Liver (tissue), 3 donors: ENCODE measurements at regions not wholly inside any gene's neighbourhood (a gene's known extent, or its start where the extent isn't known, plus 50 kb on each side); places are given as distances from the start of the nearest gene placed in this dataset.

Source experiments
- CTCF ChIP-seq: fragments of 150-350 bp; IDR thresholded peaks from 2 replicates; pipeline ENCODE4 v1.5.1; 2017; ENCODE audit warnings: improper control_type of control experiment, low read depth, low read length; ENCODE audit not compliant: missing input control
- EGR1 ChIP-seq, 2 donors: IDR thresholded peaks; 2 replicates each; pipeline ENCODE4 v1.6.1; 2016 to 2018; ENCODE audit warnings: antibody characterized with exemption in 2 of 2, low read depth in 2 of 2
- GABPA ChIP-seq, 2 donors: IDR thresholded peaks in 1 of 2; conservative IDR thresholded peaks in 1 of 2; 2 replicates each; pipeline ENCODE4 v1.6.1; 2016; ENCODE audit warnings: antibody characterized with exemption in 2 of 2, mild to moderate bottlenecking in 1 of 2, moderate library complexity in 1 of 2
- RAD21 ChIP-seq, 2 donors: IDR thresholded peaks; 2 replicates each; pipeline ENCODE4 v1.6.1; 2016; ENCODE audit warnings: antibody characterized with exemption in 2 of 2, mild to moderate bottlenecking in 2 of 2
- TAF1 ChIP-seq: conservative IDR thresholded peaks from 2 replicates; pipeline ENCODE4 v1.6.1; 2016; ENCODE audit warnings: antibody characterized with exemption, mild to moderate bottlenecking
- ZBTB33 ChIP-seq: IDR thresholded peaks from 2 replicates; pipeline ENCODE4 v1.6.1; 2016; ENCODE audit warnings: antibody characterized with exemption
- donor health status: healthy.
- donor health status: healthy.

GRCh38 chr2:217208867-217209266 is 349.0 kb upstream of the TNP1 start:
- TF ChIP-seq CTCF, result no peak
- no peak for TF ChIP-seq GABPA (IDR thresholded peaks at IDR 0.05 in 1 of 2, conservative IDR thresholded peaks at IDR 0.05 in 1 of 2)
- TF ChIP-seq ZBTB33, result no peak
- TF ChIP-seq TAF1, result no peak
- no peak for TF ChIP-seq EGR1 (IDR thresholded peaks at IDR 0.05; ENCODE audit: low read depth in 2 of 2)
- no peak for TF ChIP-seq RAD21 (IDR thresholded peaks at IDR 0.05)
